ENCODE measurements at regions not wholly inside any gene's neighbourhood (a gene's known extent, or its start where the extent isn't known, plus 50 kb on each side); places are given as distances from the start of the nearest gene placed in this dataset.

GRCh38 chr13:33767140-33767539 lies 50.8 kb upstream of the RFC3 start:
- Histone ChIP-seq H3K9ac (ENCODE audit: low read length) (no peak overlapping the region), H3K27me3 (ENCODE audit: insufficient read depth, low read length, poor library complexity) (no peaks in the 10 kb centered on the region), H3K79me2 (ENCODE audit: control insufficient read depth, insufficient read depth, low read length) (no peaks in the 10 kb centered on the region), H3K27ac (ENCODE audit: low read depth, low read length) (no peak overlapping the region), H2BK15ac (replicated peaks; ENCODE audit: low read depth) (no peak overlapping the region), H2BK5ac (ENCODE audit: low read length) (no peak overlapping the region), H3K36me3 (ENCODE audit: control insufficient read depth, insufficient read depth, low read length) (no peaks in the 10 kb centered on the region), H3K79me1 (ENCODE audit: low read length) (no peaks in the 10 kb centered on the region), H4K8ac (ENCODE audit: low read depth, low read length) (no peak overlapping the region), H3K18ac (ENCODE audit: low read length) (no peak overlapping the region), H2BK120ac (ENCODE audit: low read depth, low read length) (no peak overlapping the region), H2AK5ac (ENCODE audit: low read length) (no peak overlapping the region), H3K4me1 (ENCODE audit: control insufficient read depth, low read depth, low read length) (no peaks in the 10 kb centered on the region), H4K5ac (ENCODE audit: low read length) (no peak overlapping the region), H3K4me3 (ENCODE audit: low read length) (no peak overlapping the region), H3K56ac (ENCODE audit: low read length) (no peak overlapping the region), H3K4me2 (ENCODE audit: low read length) (no peak overlapping the region), H3K23ac (ENCODE audit: low read length) (no peak overlapping the region), H3K4ac (ENCODE audit: low read depth, low read length) (no peak overlapping the region)
- DNase-seq: no peak
- no CpG with 5 or more reads among the region's 2 CpGs for WGBS (ENCODE audit: extremely low coverage, insufficient coverage, low lambda C conversion rate)
